ENCODE measurements at regions not wholly inside any gene's neighbourhood (a gene's known extent, or its start where the extent isn't known, plus 50 kb on each side); places are given as distances from the start of the nearest gene placed in this dataset.

DNA sequence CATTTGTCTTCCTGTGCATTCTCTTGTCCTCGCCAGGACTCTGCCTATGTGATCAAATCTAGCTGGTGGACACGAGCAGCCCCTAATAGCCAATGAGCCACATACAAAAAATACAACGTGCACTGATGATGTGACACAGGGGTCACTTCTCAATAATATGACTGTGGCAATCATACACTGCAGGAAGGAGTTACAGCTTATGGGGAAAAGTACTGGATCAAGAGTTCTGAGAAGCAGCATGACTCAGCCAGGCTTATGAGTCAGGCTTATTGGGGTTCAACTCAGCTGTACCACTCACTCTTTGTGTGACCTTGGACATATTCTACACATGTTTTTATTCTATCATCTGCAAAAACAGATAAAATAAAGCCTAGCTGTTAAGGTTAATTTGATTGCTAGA is 889.4 kb upstream of the TENM4 start:
- Histone ChIP-seq H3K27me3 (replicated peaks; ENCODE audit: control insufficient read depth, insufficient read depth, low read length) (no peaks in the 10 kb centered on the region), H3K4me1 (ENCODE audit: control insufficient read depth, insufficient read depth, low read length) (peaks cover 8% of the 10 kb centered on the region), H3K9me3 (ENCODE audit: control insufficient read depth, low read length) (no peaks in the 10 kb centered on the region), H3K36me3 (ENCODE audit: control insufficient read depth, insufficient read depth, low read length, severe bottlenecking) (no peaks in the 10 kb centered on the region), H3K9ac (ENCODE audit: low read length) (no peak overlapping the region), H3K4me3 (ENCODE audit: low read length) (no peak overlapping the region)
- DNase-seq (ENCODE audit: low read depth), result no peak

- Histone ChIP-seq H3K36me3 (ENCODE audit: control insufficient read depth, insufficient read depth, low read length, severe bottlenecking) (no peaks in the 10 kb centered on the region), H3K9ac (ENCODE audit: low read length) (no peak overlapping the region), H3K4me1 (ENCODE audit: control insufficient read depth, insufficient read depth, low read length) (peaks cover 8% of the 10 kb centered on the region), H3K4me3 (ENCODE audit: low read length) (no peak overlapping the region), H3K9me3 (ENCODE audit: control insufficient read depth, low read length) (no peaks in the 10 kb centered on the region), H3K27me3 (replicated peaks; ENCODE audit: control insufficient read depth, insufficient read depth, low read length) (no peaks in the 10 kb centered on the region)
- DNase-seq (ENCODE audit: low read depth), result no peak
These were observed 887.9 kb upstream of the TENM4 start for GRCh38 chr11:80328774-80329173.

DNA sequence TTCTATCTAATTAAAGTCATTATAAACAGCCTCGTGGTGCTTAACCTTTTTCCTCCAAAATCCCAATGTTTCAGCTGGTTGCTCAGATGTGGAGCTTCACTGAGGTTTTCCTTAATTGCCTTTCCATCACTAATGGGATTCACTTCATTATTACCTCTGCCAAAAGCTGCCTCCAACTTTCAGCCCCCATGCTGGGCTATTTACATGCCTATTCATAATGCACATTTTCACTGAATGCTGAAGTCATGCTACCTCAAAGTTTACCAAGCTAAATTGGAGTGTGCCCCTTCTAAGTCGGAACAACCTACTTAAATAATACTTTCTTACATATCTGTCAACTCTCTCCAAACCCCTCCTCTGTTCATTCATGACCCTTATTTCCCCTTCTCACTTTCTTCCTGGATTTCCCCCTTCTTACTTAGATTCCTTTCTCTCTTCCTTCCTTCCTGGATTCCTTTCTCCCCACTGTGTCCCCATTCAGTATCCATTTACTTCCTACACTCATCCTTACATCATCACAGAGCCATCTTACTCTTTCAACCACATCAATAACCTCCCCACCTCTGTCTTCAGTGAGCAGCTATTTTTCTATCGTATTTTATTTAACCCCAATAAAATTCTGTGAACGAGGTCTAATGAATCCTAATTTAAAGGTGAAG is 887.3 kb upstream of the TENM4 start:
- H3K27me3 ChIP-seq (replicated peaks; ENCODE audit: control insufficient read depth, insufficient read depth, low read length), result no peaks in the 10 kb centered on the region
- H3K4me1 ChIP-seq (ENCODE audit: control insufficient read depth, insufficient read depth, low read length), result peaks cover 8% of the 10 kb centered on the region
- H3K9me3 ChIP-seq (ENCODE audit: control insufficient read depth, low read length), result no peaks in the 10 kb centered on the region
- no peaks in the 10 kb centered on the region for H3K36me3 ChIP-seq (ENCODE audit: control insufficient read depth, insufficient read depth, low read length, severe bottlenecking)
- no peak for DNase-seq (ENCODE audit: low read depth)
- no peak overlapping the region for H3K4me3 ChIP-seq (ENCODE audit: low read length)
- no peak overlapping the region for H3K9ac ChIP-seq (ENCODE audit: low read length)

- H3K27me3 ChIP-seq (replicated peaks; ENCODE audit: control insufficient read depth, insufficient read depth, low read length), result no peaks in the 10 kb centered on the region
- no peaks in the 10 kb centered on the region for H3K36me3 ChIP-seq (ENCODE audit: control insufficient read depth, insufficient read depth, low read length, severe bottlenecking)
- DNase-seq (ENCODE audit: low read depth), result no peak
- no peaks in the 10 kb centered on the region for H3K9me3 ChIP-seq (ENCODE audit: control insufficient read depth, low read length)
- no peaks in the 10 kb centered on the region for H3K4me1 ChIP-seq (ENCODE audit: control insufficient read depth, insufficient read depth, low read length)
- no peak overlapping the region for H3K4me3 ChIP-seq (ENCODE audit: low read length)
- no peak overlapping the region for H3K9ac ChIP-seq (ENCODE audit: low read length)
These were observed 881.0 kb upstream of the TENM4 start for GRCh38 chr11:80321786-80322185.

DNA sequence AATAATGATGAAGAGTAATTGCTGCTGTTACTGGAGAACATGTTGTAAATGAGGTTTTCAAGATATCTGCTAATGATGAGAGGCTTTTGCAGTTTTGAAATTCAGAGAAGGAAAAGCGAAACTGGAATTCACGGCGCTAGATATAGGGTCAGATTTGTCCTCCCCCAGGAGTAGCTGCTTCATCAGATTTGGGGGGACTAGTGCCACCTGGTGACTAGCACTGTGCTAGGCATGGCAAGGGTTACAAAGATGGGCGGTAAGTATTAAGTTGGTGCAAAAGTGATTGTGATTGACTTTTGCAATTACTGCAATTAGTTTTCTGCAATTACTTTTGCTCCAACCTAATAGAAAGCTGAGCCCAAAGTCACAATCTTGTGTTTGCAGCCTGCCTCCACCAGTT is 879.9 kb upstream of the TENM4 start:
- no peaks in the 10 kb centered on the region for H3K27me3 ChIP-seq (replicated peaks; ENCODE audit: control insufficient read depth, insufficient read depth, low read length)
- H3K4me3 ChIP-seq (ENCODE audit: low read length), result no peak overlapping the region
- H3K9me3 ChIP-seq (ENCODE audit: control insufficient read depth, low read length), result no peaks in the 10 kb centered on the region
- H3K4me1 ChIP-seq (ENCODE audit: control insufficient read depth, insufficient read depth, low read length), result no peaks in the 10 kb centered on the region
- no peaks in the 10 kb centered on the region for H3K36me3 ChIP-seq (ENCODE audit: control insufficient read depth, insufficient read depth, low read length, severe bottlenecking)
- no peak overlapping the region for H3K9ac ChIP-seq (ENCODE audit: low read length)
- no peak for DNase-seq (ENCODE audit: low read depth)

DNA sequence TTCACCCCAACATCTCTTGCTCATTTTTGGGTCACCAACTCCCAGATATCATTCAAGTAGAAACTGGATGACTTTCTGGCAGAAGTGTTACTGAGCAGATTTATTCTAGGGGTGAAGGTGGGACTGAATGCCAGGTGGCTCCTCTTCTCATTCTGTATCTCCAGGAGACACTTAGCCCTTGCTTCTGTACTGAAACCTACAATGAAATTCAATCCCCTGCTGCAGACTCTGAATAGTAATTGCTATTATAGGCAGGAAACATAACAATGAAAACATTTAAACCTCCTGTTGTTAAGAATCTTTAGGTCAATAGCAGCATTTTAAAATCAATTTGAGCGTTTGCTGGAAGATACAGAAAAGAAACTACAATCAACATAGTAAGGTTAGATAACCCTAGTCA is 879.4 kb upstream of the TENM4 start:
- H3K27me3 ChIP-seq (replicated peaks; ENCODE audit: control insufficient read depth, insufficient read depth, low read length), result no peaks in the 10 kb centered on the region
- H3K9me3 ChIP-seq (ENCODE audit: control insufficient read depth, low read length), result no peaks in the 10 kb centered on the region
- no peak overlapping the region for H3K9ac ChIP-seq (ENCODE audit: low read length)
- H3K4me1 ChIP-seq (ENCODE audit: control insufficient read depth, insufficient read depth, low read length), result no peaks in the 10 kb centered on the region
- no peak for DNase-seq (ENCODE audit: low read depth)
- H3K4me3 ChIP-seq (ENCODE audit: low read length), result no peak overlapping the region
- H3K36me3 ChIP-seq (ENCODE audit: control insufficient read depth, insufficient read depth, low read length, severe bottlenecking), result no peaks in the 10 kb centered on the region

- no peak for DNase-seq (ENCODE audit: low read depth)
- Histone ChIP-seq H3K9me3 (ENCODE audit: control insufficient read depth, low read length) (no peaks in the 10 kb centered on the region), H3K9ac (ENCODE audit: low read length) (no peak overlapping the region), H3K27me3 (replicated peaks; ENCODE audit: control insufficient read depth, insufficient read depth, low read length) (no peaks in the 10 kb centered on the region), H3K4me1 (ENCODE audit: control insufficient read depth, insufficient read depth, low read length) (no peaks in the 10 kb centered on the region), H3K4me3 (ENCODE audit: low read length) (no peak overlapping the region), H3K36me3 (ENCODE audit: control insufficient read depth, insufficient read depth, low read length, severe bottlenecking) (no peaks in the 10 kb centered on the region)
These were observed 876.8 kb upstream of the TENM4 start for GRCh38 chr11:80317612-80318011.

DNA sequence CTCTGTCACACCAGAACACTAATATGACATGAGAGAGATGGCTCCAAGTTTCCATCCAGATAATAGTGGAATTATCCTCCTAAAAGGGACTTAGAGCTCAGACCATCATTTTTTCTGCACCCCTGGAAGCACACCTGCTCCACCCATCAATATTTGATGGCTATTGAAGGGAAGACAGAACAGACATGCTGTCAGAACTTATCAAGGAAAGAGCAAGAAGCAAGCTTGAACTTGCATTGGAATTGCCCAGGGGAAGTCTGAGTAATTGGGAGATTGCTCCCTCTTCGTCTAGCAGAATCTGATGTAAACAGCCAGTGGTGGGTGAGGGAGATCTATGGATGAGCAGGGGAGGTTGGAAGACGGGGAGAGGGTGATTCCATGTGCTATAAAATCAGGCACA is 874.4 kb upstream of the TENM4 start:
- H3K27me3 ChIP-seq (replicated peaks; ENCODE audit: control insufficient read depth, insufficient read depth, low read length), result no peaks in the 10 kb centered on the region
- no peaks in the 10 kb centered on the region for H3K36me3 ChIP-seq (ENCODE audit: control insufficient read depth, insufficient read depth, low read length, severe bottlenecking)
- H3K4me3 ChIP-seq (ENCODE audit: low read length), result no peak overlapping the region
- no peaks in the 10 kb centered on the region for H3K9me3 ChIP-seq (ENCODE audit: control insufficient read depth, low read length)
- H3K4me1 ChIP-seq (ENCODE audit: control insufficient read depth, insufficient read depth, low read length), result no peaks in the 10 kb centered on the region
- H3K9ac ChIP-seq (ENCODE audit: low read length), result no peak overlapping the region
- no peak for DNase-seq (ENCODE audit: low read depth)

- Histone ChIP-seq H3K4me3 (ENCODE audit: low read length) (no peak overlapping the region), H3K36me3 (ENCODE audit: control insufficient read depth, insufficient read depth, low read length, severe bottlenecking) (no peaks in the 10 kb centered on the region), H3K27me3 (replicated peaks; ENCODE audit: control insufficient read depth, insufficient read depth, low read length) (no peaks in the 10 kb centered on the region), H3K9ac (ENCODE audit: low read length) (no peak overlapping the region), H3K4me1 (ENCODE audit: control insufficient read depth, insufficient read depth, low read length) (no peaks in the 10 kb centered on the region), H3K9me3 (ENCODE audit: control insufficient read depth, low read length) (no peaks in the 10 kb centered on the region)
- DNase-seq (ENCODE audit: low read depth), result no peak
These were observed 868.5 kb upstream of the TENM4 start for GRCh38 chr11:80309301-80309700.

GRCh38 chr11:80307676-80308075 is 866.8 kb upstream of the TENM4 start:
- Histone ChIP-seq H3K27me3 (replicated peaks; ENCODE audit: control insufficient read depth, insufficient read depth, low read length) (no peaks in the 10 kb centered on the region), H3K9me3 (ENCODE audit: control insufficient read depth, low read length) (peaks cover 7% of the 10 kb centered on the region), H3K4me3 (ENCODE audit: low read length) (no peak overlapping the region), H3K4me1 (ENCODE audit: control insufficient read depth, insufficient read depth, low read length) (no peaks in the 10 kb centered on the region), H3K9ac (ENCODE audit: low read length) (no peak overlapping the region), H3K36me3 (ENCODE audit: control insufficient read depth, insufficient read depth, low read length, severe bottlenecking) (no peaks in the 10 kb centered on the region)
- no peak for DNase-seq (ENCODE audit: low read depth)

DNA sequence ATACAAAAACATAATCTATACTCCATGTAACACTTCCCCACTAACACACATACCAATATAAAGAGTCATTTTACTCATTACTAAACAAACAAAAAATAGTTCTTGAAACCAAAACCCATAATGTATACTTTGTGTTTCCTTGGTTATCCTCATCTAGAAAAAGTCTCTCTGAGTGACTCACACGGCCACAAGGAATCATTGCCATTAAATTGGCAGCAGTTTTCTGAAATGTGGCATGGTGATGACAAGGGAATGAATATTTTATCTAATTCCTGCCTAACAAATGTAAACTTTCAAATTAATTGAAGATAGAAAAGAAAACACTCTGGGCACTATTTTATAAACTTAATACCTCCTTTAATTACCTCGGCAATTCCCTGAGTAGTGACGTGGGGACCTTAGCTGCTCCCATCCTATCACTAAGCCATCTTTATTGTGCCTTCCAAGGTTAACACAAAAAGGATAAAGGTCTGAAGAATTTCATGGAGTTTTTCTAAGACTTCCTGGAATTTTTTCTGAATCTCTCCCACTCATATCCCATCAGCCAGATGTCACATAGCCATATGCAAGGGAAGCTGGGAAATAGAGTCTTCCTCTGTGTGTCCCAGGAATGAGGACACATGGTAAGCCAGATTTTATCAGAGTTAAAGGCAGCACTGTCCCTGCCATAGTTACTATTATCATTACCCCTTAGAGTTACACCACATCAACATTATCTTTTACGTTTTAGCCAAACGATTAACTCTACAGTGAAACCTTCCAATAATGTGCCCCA is 857.2 kb upstream of the TENM4 start:
- Histone ChIP-seq H3K9ac (ENCODE audit: low read length) (no peak overlapping the region), H3K4me3 (ENCODE audit: low read length) (no peak overlapping the region), H3K4me1 (ENCODE audit: control insufficient read depth, insufficient read depth, low read length) (no peaks in the 10 kb centered on the region), H3K36me3 (ENCODE audit: control insufficient read depth, insufficient read depth, low read length, severe bottlenecking) (no peaks in the 10 kb centered on the region), H3K27me3 (replicated peaks; ENCODE audit: control insufficient read depth, insufficient read depth, low read length) (no peaks in the 10 kb centered on the region), H3K9me3 (ENCODE audit: control insufficient read depth, low read length) (peaks cover 2% of the 10 kb centered on the region)
- DNase-seq (ENCODE audit: low read depth), result peak; percentile 68

Measured in adipocyte (in vitro differentiated cells).